ENCODE measurements at regions not wholly inside any gene's neighbourhood (a gene's known extent, or its start where the extent isn't known, plus 50 kb on each side); places are given as distances from the start of the nearest gene placed in this dataset.
A peak's percentile ranks its signal among the peaks of the same experiment; 100 is the strongest.

DNA sequence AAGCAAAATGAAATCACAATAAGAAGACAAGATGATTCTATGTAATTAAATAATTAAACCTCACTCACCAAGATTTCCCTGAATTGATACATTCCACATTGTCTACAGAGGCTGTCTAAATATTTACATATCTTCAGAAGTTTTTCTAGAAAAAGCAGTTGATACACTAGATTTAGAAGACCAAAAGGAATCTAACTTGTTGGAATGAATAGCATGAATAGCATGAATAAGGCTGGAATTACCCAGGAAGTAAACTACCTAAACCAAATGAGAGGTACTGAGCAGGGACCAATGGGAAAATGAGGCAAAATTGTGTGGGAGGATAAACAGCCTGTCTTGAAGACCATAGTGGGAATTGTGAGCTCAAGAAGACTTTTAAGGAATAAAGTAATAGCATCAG, 479.7 kb downstream of the TXNL1 start:
- H3K4me1 Mint-ChIP-seq, result no peaks in the 10 kb centered on the region
- intact Hi-C loops (cut with micrococcal nuclease), result no loop called here
- no peaks in the 10 kb centered on the region for H3K36me3 ChIP-seq (ENCODE audit: insufficient read depth, low read length)
- H3K4me3 ChIP-seq (ENCODE audit: low read length in 2 of 2), result no peak overlapping the region
- DNase-seq, result no peak
- H3K9me3 ChIP-seq (ENCODE audit: control insufficient read depth in 1 of 2, low read length in 2 of 2), result no peaks in the 10 kb centered on the region
- H3K4me3 Mint-ChIP-seq, result no peak overlapping the region
- no peaks in the 10 kb centered on the region for H3K27me3 Mint-ChIP-seq
- H3K9me3 Mint-ChIP-seq, result peaks cover 0 to 5% (median under 1%) of the 10 kb centered on the region in 8 donors
- H3K4me1 ChIP-seq (ENCODE audit: insufficient read depth, low read length), result no peaks in the 10 kb centered on the region
- ChIA-PET CTCF (ENCODE audit: partially characterized antibody) (no interaction called here), POLR2A (ENCODE audit: partially characterized antibody) (no interaction called here)
- no peaks in the 10 kb centered on the region for H3K36me3 Mint-ChIP-seq
- no peaks in the 10 kb centered on the region for H3K27me3 ChIP-seq (ENCODE audit: insufficient read depth, low read length)
- no peak overlapping the region for H3K27ac ChIP-seq (ENCODE audit: low read depth, low read length)
- no peak overlapping the region for H3K27ac Mint-ChIP-seq

DNA sequence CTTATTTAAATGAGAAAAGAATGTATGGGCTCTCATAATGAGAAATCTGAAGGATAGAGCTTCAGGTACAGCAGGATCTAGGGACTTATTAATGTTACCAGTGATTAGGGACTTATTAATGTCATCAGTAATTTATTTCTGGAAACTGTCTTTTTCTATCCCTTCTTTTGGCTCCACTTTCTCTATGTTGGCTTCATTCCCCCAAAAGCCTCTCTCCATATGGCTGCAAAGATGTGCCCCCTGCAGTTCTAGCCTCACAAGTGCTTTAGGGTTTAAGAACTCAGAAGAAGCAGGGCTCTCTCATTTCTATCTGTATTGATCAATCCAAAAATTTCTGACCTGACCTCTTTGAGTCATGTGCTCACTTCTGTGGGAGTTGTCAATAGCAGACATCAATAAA, 480.9 kb downstream of the TXNL1 start:
- ChIA-PET CTCF (ENCODE audit: partially characterized antibody) (no interaction called here), POLR2A (ENCODE audit: partially characterized antibody) (no interaction called here)
- Mint-ChIP-seq H3K36me3 (no peaks in the 10 kb centered on the region), H3K4me3 (no peak overlapping the region), H3K27ac (no peak overlapping the region), H3K9me3 (peaks cover 0 to 7% (median 2%) of the 10 kb centered on the region in 8 donors), H3K4me1 (no peaks in the 10 kb centered on the region), H3K27me3 (no peaks in the 10 kb centered on the region)
- no peaks in the 10 kb centered on the region for H3K9me3 ChIP-seq (ENCODE audit: control insufficient read depth in 1 of 2, low read length in 2 of 2)
- no peaks in the 10 kb centered on the region for H3K4me1 ChIP-seq (ENCODE audit: insufficient read depth, low read length)
- H3K27me3 ChIP-seq (ENCODE audit: insufficient read depth, low read length), result no peaks in the 10 kb centered on the region
- no peak overlapping the region for H3K4me3 ChIP-seq (ENCODE audit: low read length in 2 of 2)
- H3K27ac ChIP-seq (ENCODE audit: low read depth, low read length), result no peak overlapping the region
- intact Hi-C loops (cut with micrococcal nuclease), result no loop called here
- no peaks in the 10 kb centered on the region for H3K36me3 ChIP-seq (ENCODE audit: insufficient read depth, low read length)
- no peak for DNase-seq

GRCh38 chr18:56152551-56153310, 485.7 kb downstream of the TXNL1 start:
- no peak for DNase-seq
- Histone ChIP-seq H3K27ac (ENCODE audit: low read depth, low read length) (no peak overlapping the region), H3K27me3 (ENCODE audit: insufficient read depth, low read length) (no peaks in the 10 kb centered on the region), H3K9me3 (ENCODE audit: control insufficient read depth in 1 of 2, low read length in 2 of 2) (no peaks in the 10 kb centered on the region), H3K36me3 (ENCODE audit: insufficient read depth, low read length) (no peaks in the 10 kb centered on the region), H3K4me1 (ENCODE audit: insufficient read depth, low read length) (no peaks in the 10 kb centered on the region), H3K4me3 (ENCODE audit: low read length in 2 of 2) (no peak overlapping the region)
- ChIA-PET POLR2A (ENCODE audit: partially characterized antibody) (no interaction called here), CTCF (ENCODE audit: partially characterized antibody) (no interaction called here)
- Mint-ChIP-seq H3K9me3 (peaks cover 0 to 7% (median 3%) of the 10 kb centered on the region in 8 donors), H3K4me1 (no peaks in the 10 kb centered on the region), H3K36me3 (no peaks in the 10 kb centered on the region), H3K27me3 (peaks cover 0 to 1% of the 10 kb centered on the region in 2 donors), H3K27ac (no peak overlapping the region), H3K4me3 (no peak overlapping the region)
- intact Hi-C loops (cut with micrococcal nuclease), result no loop called here

DNA sequence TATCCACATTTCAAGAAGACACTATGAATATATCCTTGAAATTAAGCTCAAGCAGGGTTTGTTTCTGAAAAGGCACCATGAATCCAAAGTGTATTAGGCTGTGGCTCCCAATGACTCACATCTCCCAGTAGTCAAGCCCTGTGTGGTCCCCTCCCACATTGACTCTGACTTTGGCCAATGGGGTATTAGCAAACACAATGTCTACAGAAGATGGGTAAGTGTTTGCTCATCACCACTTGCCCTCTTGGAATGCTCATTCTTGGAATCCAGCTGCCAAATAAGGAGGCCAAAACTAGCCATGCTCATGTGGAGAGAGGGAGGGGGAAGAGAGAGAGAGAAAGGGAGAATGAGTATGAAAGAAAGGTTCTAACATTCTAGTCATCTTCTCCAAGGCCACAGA, 490.0 kb downstream of the TXNL1 start:
- Mint-ChIP-seq H3K4me1 (no peaks in the 10 kb centered on the region), H3K27me3 (peaks cover 0 to 1% of the 10 kb centered on the region in 2 donors), H3K9me3 (peaks cover 0 to 7% (median 4%) of the 10 kb centered on the region in 8 donors), H3K4me3 (no peak overlapping the region), H3K27ac (no peak overlapping the region), H3K36me3 (no peaks in the 10 kb centered on the region)
- POLR2A ChIA-PET (ENCODE audit: partially characterized antibody), result no interaction called here
- Histone ChIP-seq H3K36me3 (ENCODE audit: insufficient read depth, low read length) (no peaks in the 10 kb centered on the region), H3K4me3 (ENCODE audit: low read length in 2 of 2) (no peak overlapping the region), H3K4me1 (ENCODE audit: insufficient read depth, low read length) (no peaks in the 10 kb centered on the region), H3K9me3 (ENCODE audit: control insufficient read depth in 1 of 2, low read length in 2 of 2) (no peaks in the 10 kb centered on the region), H3K27me3 (ENCODE audit: insufficient read depth, low read length) (no peaks in the 10 kb centered on the region), H3K27ac (ENCODE audit: low read depth, low read length) (no peak overlapping the region)
- CTCF ChIA-PET (ENCODE audit: partially characterized antibody), result no interaction called here
- intact Hi-C loops (cut with micrococcal nuclease), result no loop called here
- DNase-seq, result no peak

DNA sequence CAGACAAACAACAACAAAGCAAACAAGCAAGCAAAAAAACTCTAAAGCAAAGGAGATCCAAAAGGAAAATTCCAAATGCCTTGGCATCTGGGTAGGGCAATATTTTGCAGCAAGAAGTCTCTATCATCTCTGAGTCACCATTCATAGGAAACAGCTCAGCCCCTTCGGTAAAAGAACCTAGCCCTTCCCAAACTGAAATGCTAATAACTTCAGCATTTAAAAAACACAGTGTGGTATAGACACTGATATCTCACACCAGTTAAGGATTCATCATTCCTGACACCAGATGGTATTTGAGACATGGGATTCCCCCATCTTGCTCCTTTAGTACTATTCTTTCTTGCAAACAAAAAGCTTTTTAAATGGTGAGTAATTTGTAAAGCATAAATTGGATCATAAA, 491.8 kb downstream of the TXNL1 start:
- no peaks in the 10 kb centered on the region for H3K9me3 ChIP-seq (ENCODE audit: control insufficient read depth in 1 of 2, low read length in 2 of 2)
- Mint-ChIP-seq H3K36me3 (no peaks in the 10 kb centered on the region), H3K27ac (no peak overlapping the region), H3K9me3 (peaks cover 0 to 7% (median 3%) of the 10 kb centered on the region in 8 donors), H3K27me3 (peaks cover 0 to 1% of the 10 kb centered on the region in 2 donors), H3K4me1 (no peaks in the 10 kb centered on the region), H3K4me3 (no peak overlapping the region)
- no peak overlapping the region for H3K27ac ChIP-seq (ENCODE audit: low read depth, low read length)
- no peaks in the 10 kb centered on the region for H3K36me3 ChIP-seq (ENCODE audit: insufficient read depth, low read length)
- POLR2A ChIA-PET (ENCODE audit: partially characterized antibody), result no interaction called here
- H3K27me3 ChIP-seq (ENCODE audit: insufficient read depth, low read length), result no peaks in the 10 kb centered on the region
- intact Hi-C loops (cut with micrococcal nuclease), result no loop called here
- CTCF ChIA-PET (ENCODE audit: partially characterized antibody), result no interaction called here
- no peak for DNase-seq
- no peak overlapping the region for H3K4me3 ChIP-seq (ENCODE audit: low read length in 2 of 2)
- H3K4me1 ChIP-seq (ENCODE audit: insufficient read depth, low read length), result no peaks in the 10 kb centered on the region

DNA sequence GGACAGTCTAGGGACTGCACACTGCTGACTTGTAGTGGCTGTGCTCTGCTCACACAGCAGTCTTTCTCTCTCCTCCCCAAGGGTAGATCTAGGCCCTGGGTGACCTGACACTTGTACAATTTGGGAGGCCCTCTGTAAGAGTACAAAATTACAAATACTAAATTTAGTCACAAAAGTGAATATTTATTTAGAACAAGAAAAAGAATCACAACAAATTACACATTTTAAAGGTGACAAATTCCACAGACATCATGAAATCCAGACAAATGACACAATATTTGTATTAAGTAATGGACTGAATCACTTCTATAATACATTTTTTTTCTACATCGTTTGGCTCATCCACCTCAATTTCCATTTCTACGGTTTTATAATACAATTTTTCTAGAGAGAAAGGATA, 496.4 kb downstream of the TXNL1 start:
- Mint-ChIP-seq H3K4me1 (no peaks in the 10 kb centered on the region), H3K4me3 (no peak overlapping the region), H3K27me3 (no peaks in the 10 kb centered on the region), H3K27ac (no peak overlapping the region), H3K36me3 (no peaks in the 10 kb centered on the region), H3K9me3 (peaks cover 0 to 7% (median 2%) of the 10 kb centered on the region in 8 donors)
- H3K27me3 ChIP-seq (ENCODE audit: insufficient read depth, low read length), result no peaks in the 10 kb centered on the region
- H3K9me3 ChIP-seq (ENCODE audit: control insufficient read depth in 1 of 2, low read length in 2 of 2), result no peaks in the 10 kb centered on the region
- CTCF ChIA-PET (ENCODE audit: partially characterized antibody), result no interaction called here
- H3K4me3 ChIP-seq (ENCODE audit: low read length in 2 of 2), result no peak overlapping the region
- no peak overlapping the region for H3K27ac ChIP-seq (ENCODE audit: low read depth, low read length)
- intact Hi-C loops (cut with micrococcal nuclease), result no loop called here
- no peaks in the 10 kb centered on the region for H3K4me1 ChIP-seq (ENCODE audit: insufficient read depth, low read length)
- POLR2A ChIA-PET (ENCODE audit: partially characterized antibody), result no interaction called here
- DNase-seq, result peak in 1 of 5 donors; percentile 18
- no peaks in the 10 kb centered on the region for H3K36me3 ChIP-seq (ENCODE audit: insufficient read depth, low read length)

DNA sequence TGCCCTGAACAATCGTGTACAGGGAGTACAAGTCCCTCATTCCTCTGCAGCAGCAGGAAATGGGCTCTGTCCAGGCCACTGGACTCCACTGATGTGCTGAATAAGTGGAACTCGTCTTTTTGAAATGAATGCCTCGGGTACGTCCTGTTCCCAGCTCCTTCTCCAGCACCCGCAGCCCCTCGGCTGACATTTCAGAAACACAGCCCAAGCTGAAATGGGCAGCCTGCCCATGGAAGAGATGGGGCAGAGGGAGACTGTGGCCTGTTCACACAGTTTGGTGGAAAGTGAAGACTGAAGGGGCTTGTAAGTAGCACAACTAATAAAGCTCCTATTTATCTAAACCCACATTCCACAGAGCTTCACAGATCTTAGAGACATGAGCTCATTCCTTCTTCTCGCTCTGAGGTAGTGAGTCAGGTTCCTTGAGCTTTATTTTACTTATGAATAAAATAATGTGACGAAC, 498.6 kb downstream of the TXNL1 start:
- Histone ChIP-seq H3K4me1 (ENCODE audit: insufficient read depth, low read length) (no peaks in the 10 kb centered on the region), H3K27me3 (ENCODE audit: insufficient read depth, low read length) (no peaks in the 10 kb centered on the region), H3K4me3 (ENCODE audit: low read length in 2 of 2) (no peak overlapping the region), H3K36me3 (ENCODE audit: insufficient read depth, low read length) (no peaks in the 10 kb centered on the region), H3K9me3 (ENCODE audit: control insufficient read depth in 1 of 2, low read length in 2 of 2) (no peaks in the 10 kb centered on the region), H3K27ac (ENCODE audit: low read depth, low read length) (no peak overlapping the region)
- H3K36me3 Mint-ChIP-seq, result no peaks in the 10 kb centered on the region
- H3K9me3 Mint-ChIP-seq, result peaks cover 0 to 3% (median under 1%) of the 10 kb centered on the region in 8 donors
- no peaks in the 10 kb centered on the region for H3K4me1 Mint-ChIP-seq
- H3K27ac Mint-ChIP-seq, result no peak overlapping the region
- intact Hi-C loops (cut with micrococcal nuclease), result no loop called here
- DNase-seq, result no peak
- no peaks in the 10 kb centered on the region for H3K27me3 Mint-ChIP-seq
- CTCF ChIA-PET (ENCODE audit: partially characterized antibody), result no interaction called here
- POLR2A ChIA-PET (ENCODE audit: partially characterized antibody), result no interaction called here
- no peak overlapping the region for H3K4me3 Mint-ChIP-seq
